ENCODE measurements at regions not wholly inside any gene's neighbourhood (a gene's known extent, or its start where the extent isn't known, plus 50 kb on each side); places are given as distances from the start of the nearest gene placed in this dataset.

DNA sequence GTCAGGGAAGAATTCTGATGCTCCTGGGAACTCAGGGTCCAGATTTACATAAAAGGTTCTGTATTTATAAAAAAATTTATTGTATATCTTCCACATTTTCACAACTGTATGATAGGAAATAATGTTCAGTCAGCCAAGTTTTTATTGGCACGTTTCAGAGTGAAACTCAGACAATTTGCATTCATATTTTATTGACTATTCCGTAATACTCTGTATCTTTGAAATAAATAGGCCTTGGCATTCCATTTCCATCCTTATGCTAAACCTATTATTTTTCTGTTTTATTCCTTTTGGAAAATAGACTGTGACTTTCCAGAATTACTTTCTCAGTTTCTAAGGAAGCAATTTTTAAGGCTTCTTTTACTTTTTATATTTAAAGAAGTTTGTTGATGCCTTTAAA lies 329.0 kb downstream of the OLFM3 start:
- TF ChIP-seq, protein P1, sequence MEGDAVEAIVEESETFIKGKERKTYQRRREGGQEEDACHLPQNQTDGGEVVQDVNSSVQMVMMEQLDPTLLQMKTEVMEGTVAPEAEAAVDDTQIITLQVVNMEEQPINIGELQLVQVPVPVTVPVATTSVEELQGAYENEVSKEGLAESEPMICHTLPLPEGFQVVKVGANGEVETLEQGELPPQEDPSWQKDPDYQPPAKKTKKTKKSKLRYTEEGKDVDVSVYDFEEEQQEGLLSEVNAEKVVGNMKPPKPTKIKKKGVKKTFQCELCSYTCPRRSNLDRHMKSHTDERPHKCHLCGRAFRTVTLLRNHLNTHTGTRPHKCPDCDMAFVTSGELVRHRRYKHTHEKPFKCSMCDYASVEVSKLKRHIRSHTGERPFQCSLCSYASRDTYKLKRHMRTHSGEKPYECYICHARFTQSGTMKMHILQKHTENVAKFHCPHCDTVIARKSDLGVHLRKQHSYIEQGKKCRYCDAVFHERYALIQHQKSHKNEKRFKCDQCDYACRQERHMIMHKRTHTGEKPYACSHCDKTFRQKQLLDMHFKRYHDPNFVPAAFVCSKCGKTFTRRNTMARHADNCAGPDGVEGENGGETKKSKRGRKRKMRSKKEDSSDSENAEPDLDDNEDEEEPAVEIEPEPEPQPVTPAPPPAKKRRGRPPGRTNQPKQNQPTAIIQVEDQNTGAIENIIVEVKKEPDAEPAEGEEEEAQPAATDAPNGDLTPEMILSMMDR (IDR thresholded peaks at IDR 0.05): no peak
- no peak for TF ChIP-seq POLR2A (IDR thresholded peaks at IDR 0.05)
